ENCODE measurements at regions not wholly inside any gene's neighbourhood (a gene's known extent, or its start where the extent isn't known, plus 50 kb on each side); places are given as distances from the start of the nearest gene placed in this dataset.

DNA sequence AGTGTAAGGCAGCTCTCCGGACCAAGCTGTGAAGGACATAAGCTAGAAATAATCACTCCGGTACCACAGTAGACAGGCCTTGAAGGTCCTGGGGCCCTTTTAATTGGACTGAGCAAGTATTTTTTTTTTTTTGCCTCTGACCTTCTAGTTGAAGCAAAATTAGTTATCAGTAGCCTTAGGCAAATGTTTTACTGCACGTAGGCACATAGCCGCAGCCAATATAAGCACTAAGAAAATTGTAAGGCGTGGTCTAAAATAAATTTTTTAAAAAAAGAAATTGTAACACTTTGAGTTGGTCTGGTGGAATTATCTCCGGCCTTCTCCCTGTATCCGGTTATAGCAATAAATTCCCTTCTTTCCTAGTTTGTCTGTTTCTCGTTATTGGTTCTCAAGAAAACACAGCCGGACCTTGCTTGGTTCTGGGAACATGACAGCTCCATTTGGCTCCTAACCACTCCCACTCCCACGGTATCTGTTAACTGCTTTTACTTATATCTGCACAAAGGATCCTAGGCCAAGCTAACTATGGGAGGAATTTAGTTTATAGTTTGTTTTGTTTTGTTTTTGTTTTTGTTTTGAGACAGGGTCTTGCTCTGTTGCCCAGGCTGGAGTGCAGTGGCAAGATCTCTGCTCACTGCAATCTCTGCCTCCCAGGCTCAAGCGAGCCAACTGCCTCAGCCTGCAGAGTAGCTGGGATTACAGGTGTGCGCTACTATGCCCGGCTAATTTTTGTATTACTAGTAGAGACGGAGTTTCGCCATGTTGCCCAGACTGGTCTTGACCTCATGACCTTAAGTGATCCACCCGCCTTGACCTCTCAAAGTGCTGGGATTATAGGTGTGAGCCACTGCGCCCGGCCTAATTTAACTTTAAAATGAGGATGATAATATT lies 124.4 kb upstream of the KIF5B start:
- TF ChIP-seq, protein P1, sequence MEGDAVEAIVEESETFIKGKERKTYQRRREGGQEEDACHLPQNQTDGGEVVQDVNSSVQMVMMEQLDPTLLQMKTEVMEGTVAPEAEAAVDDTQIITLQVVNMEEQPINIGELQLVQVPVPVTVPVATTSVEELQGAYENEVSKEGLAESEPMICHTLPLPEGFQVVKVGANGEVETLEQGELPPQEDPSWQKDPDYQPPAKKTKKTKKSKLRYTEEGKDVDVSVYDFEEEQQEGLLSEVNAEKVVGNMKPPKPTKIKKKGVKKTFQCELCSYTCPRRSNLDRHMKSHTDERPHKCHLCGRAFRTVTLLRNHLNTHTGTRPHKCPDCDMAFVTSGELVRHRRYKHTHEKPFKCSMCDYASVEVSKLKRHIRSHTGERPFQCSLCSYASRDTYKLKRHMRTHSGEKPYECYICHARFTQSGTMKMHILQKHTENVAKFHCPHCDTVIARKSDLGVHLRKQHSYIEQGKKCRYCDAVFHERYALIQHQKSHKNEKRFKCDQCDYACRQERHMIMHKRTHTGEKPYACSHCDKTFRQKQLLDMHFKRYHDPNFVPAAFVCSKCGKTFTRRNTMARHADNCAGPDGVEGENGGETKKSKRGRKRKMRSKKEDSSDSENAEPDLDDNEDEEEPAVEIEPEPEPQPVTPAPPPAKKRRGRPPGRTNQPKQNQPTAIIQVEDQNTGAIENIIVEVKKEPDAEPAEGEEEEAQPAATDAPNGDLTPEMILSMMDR (conservative IDR thresholded peaks at IDR 0.05; ENCODE audit: low read length): no peak
- no peak for TF ChIP-seq EZH2phosphoT487 (IDR thresholded peaks at IDR 0.05; ENCODE audit: borderline replicate concordance, low read depth, low read length)

Measured in OCI-LY7 (cell line).